Heart left ventricle (tissue), 16 donors: ENCODE measurements at regions not wholly inside any gene's neighbourhood (a gene's known extent, or its start where the extent isn't known, plus 50 kb on each side); places are given as distances from the start of the nearest gene placed in this dataset.

Source experiments
- ATAC-seq, 4 donors: fragments of 200-7000 bp; cut with Tn5 transposase; one replicate each; pipeline ENCODE4 v1.9.1; 2020 to 2022; ENCODE audit warnings: moderate library complexity in 4 of 4, mild to moderate bottlenecking in 3 of 4, moderate number of reproducible peaks in 1 of 4
- DNase-seq, 5 donors: peaks; one replicate each; pipeline ENCODE4 v3.0.0-alpha.2; 2020
- H3K27ac ChIP-seq, 12 donors: fragments of 200-600 bp; sonication (generic) in 4 of 12; one replicate each; pipeline versions ENCODE4 v1.5.0 to v1.8.0; 2016 to 2022; ENCODE audit warnings: mild to moderate bottlenecking in 2 of 12
- H3K27me3 ChIP-seq, 9 donors: fragments of 200-600 bp; sonication (generic) in 2 of 9; one replicate each; pipeline versions ENCODE4 v1.5.1 to v1.8.0; 2016 to 2022; ENCODE audit warnings: mild to moderate bottlenecking in 3 of 9
- H3K36me3 ChIP-seq, 9 donors: fragments of 200-600 bp; sonication (generic) in 2 of 9; one replicate each; pipeline versions ENCODE4 v1.5.0 to v1.8.0; 2018 to 2022; ENCODE audit warnings: mild to moderate bottlenecking in 2 of 9
- H3K4me1 ChIP-seq, 12 donors: fragments of 200-600 bp; sonication (generic) in 4 of 12; one replicate each; pipeline versions ENCODE4 v1.5.0 to v1.8.0; 2016 to 2022; ENCODE audit warnings: mild to moderate bottlenecking in 3 of 12
- H3K4me3 ChIP-seq, 12 donors: fragments of 200-600 bp; sonication (generic) in 4 of 12; one replicate each; pipeline versions ENCODE4 v1.5.0 to v1.8.0; 2017 to 2022; ENCODE audit warnings: mild to moderate bottlenecking in 9 of 12, moderate library complexity in 4 of 12
- H3K9me3 ChIP-seq, 12 donors: fragments of 200-600 bp; sonication (generic) in 4 of 12; one replicate each; pipeline versions ENCODE4 v1.5.0 to v1.8.0; 2016 to 2022; ENCODE audit warnings: mild to moderate bottlenecking in 1 of 12
- CTCF ChIP-seq, 12 donors: fragments of 200-600 bp; sonication (generic) in 4 of 12; IDR thresholded peaks; one replicate each; pipeline versions ENCODE4 v1.5.0 to v1.8.0; 2018 to 2022; ENCODE audit warnings: antibody characterized with exemption in 12 of 12, mild to moderate bottlenecking in 5 of 12
- POLR2A ChIP-seq, 2 donors: fragments of 450-650 bp; IDR thresholded peaks; one replicate each; pipeline ENCODE4 v1.6.1; 2017; ENCODE audit warnings: antibody characterized with exemption in 2 of 2, mild to moderate bottlenecking in 2 of 2, moderate library complexity in 2 of 2
- WGBS, 4 donors: extraction: QIAGEN DNeasy Blood & Tissue Kit in 2 of 4; methylation state at CpG; one replicate each; pipeline versions ENCODE4 v1.1.5 to v1.1.7; 2013 to 2018; 5-methylcytosine and 5-hydroxymethylcytosine counted together
- intact Hi-C, 10 donors: fragments of 100-400 bp; cut with DNase I; formaldehyde crosslinking; loops; one replicate each; pipeline versions ENCODE4 v1.11.1 to v1.14.2; 2022
- donor health status: ischemic (EF 13 %, LVEDD 7.1; RV severe dilation, severe dysfunction).
- donor health status: healthy with polysubstance abuse.
- donor health status: DM: no; HTN: yes; CAD: no.
- donor health status: DM: no; HTN: no; CAD: no.
- donor health status: ischemic (EF 25% LVEDD 6.9; RV normal size, moderate dysfunction).
- donor health status: ischemic (EF 25% LVEDD 5.7; RV mildly dilated, moderate dysfunction).
- donor health status: healthy.
- donor health status: DM: yes; HTN: yes; CAD: no.
- donor health status: ischemic (EF 35%, LVEDD 5.7; RV mildly dilated, moderate dysfunction).
- donor health status: nonischemic (EF 11% LVEDD 7.7; RV severe dilation, severe dysfunction).
- donor health status: DM: yes; HTN: yes; CAD: no.
- donor health status: PGD.
- donor health status: ischemic (EF 29% LVEDD 5.4; RV normal size, mild dysfunction).
- donor health status: nonischemic (EF 23%, LVEDD 6.1; RV moderate dilation, normal function).

- Histone ChIP-seq H3K27ac (no peak overlapping the region), H3K4me1 (no peaks in the 10 kb centered on the region), H3K4me3 (no peak overlapping the region)
Measured at GRCh38 chr2:208545403-208546042, 138.9 kb downstream of the PTH2R start.

GRCh38 chr2:208546107-208546506 lies 139.5 kb downstream of the PTH2R start:
- H3K9me3 ChIP-seq, result peaks cover 0 to 6% (median 0%) of the 10 kb centered on the region in 12 donors
- no peaks in the 10 kb centered on the region for H3K27me3 ChIP-seq
- no peak overlapping the region for H3K27ac ChIP-seq
- DNase-seq, result no peak
- no peaks in the 10 kb centered on the region for H3K36me3 ChIP-seq
- intact Hi-C loops, result no loop called here
- no peaks in the 10 kb centered on the region for H3K4me1 ChIP-seq
- no peak for ATAC-seq
- no peak overlapping the region for H3K4me3 ChIP-seq
- WGBS, 4 donors, result 82 to 95% (median 88%) methylated on average over 1 of the region's 1 CpG
- TF ChIP-seq POLR2A (IDR thresholded peaks at IDR 0.05), result no peak
- no peak for TF ChIP-seq CTCF (IDR thresholded peaks at IDR 0.05)

More at GRCh38 chr2:208545403-208546042, 138.9 kb downstream of the PTH2R start:
- 46 to 55% (median 53%) methylated on average over 4 of the region's 4 CpGs for WGBS, 4 donors
- DNase-seq (no peak), ATAC-seq (no peak)
- peaks cover 0 to 4% (median 0%) of the 10 kb centered on the region in 12 donors for H3K9me3 ChIP-seq
- intact Hi-C loops, result no loop called here
- H3K27me3 ChIP-seq, result no peaks in the 10 kb centered on the region
- TF ChIP-seq POLR2A (IDR thresholded peaks at IDR 0.05) (no peak), CTCF (IDR thresholded peaks at IDR 0.05) (no peak)
- H3K36me3 ChIP-seq, result no peaks in the 10 kb centered on the region

DNA sequence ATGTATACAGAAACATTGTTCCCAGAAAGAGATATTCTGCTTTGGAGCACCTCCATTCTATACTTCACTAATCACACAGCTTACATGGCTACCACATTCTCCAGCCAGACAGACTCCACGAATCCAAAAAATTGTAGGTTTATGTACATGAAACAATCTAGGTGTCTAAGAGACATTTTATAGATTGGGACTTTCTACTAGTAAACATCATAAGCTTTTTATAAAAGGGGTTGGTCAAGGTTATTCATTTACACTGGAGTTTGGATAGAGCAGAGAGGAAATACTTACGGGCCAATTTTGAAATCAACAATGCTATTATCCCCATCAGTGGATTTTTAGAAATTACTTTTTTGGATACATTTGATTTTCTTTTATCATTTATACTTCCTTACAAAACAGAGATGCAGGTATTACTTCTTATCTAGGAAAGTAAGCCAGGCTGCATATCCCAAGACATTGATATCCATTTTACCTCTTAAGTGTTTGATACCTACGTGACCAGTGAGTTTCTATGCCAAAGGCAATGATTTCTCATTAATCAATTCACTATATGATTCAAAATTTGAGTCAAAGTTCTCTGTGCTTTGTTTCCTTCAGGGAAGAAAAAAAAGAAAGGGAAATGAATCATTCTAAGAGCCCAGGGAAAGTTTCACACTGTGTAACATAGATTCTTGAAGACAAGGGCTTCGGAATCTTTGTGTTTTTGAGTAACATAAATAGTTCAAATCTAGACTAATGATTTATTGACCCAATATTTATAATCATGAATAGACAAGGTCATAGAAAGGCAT lies 140.5 kb downstream of the PTH2R start:
- H3K9me3 ChIP-seq, result peaks cover 0 to 13% (median 0%) of the 10 kb centered on the region in 12 donors
- TF ChIP-seq POLR2A (IDR thresholded peaks at IDR 0.05) (no peak), CTCF (IDR thresholded peaks at IDR 0.05) (no peak)
- H3K27ac ChIP-seq, result no peak overlapping the region
- no peaks in the 10 kb centered on the region for H3K36me3 ChIP-seq
- no peak overlapping the region for H3K4me3 ChIP-seq
- intact Hi-C loops, result no loop called here
- no peaks in the 10 kb centered on the region for H3K27me3 ChIP-seq
- no peak for ATAC-seq
- no peaks in the 10 kb centered on the region for H3K4me1 ChIP-seq
- WGBS, 4 donors, result 73 to 85% (median 81%) methylated on average over 4 of the region's 4 CpGs
- DNase-seq, result no peak

DNA sequence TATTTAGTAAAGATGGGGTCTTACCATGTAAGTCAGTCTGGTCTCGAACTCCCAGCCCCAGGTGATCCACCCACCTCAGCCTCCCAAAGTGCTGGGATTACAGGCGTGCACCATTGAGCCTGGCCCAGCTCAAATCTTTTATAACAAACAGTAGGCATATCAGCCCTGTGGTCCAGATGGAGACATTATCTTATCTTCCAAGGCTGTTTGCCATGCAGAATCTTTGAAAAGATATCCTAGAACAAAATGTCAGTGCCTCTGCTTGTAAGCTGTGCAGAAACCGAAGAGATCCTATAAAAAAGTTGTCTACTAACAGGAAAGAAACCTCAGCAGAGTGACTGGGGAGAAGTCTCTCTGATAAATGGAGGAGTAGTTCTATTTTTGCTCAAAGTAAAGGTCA lies 142.1 kb downstream of the PTH2R start:
- H3K27ac ChIP-seq, result no peak overlapping the region
- intact Hi-C loops, result no loop called here
- H3K9me3 ChIP-seq, result peaks cover 0 to 13% (median 0%) of the 10 kb centered on the region in 12 donors
- DNase-seq, result no peak
- no peak overlapping the region for H3K4me3 ChIP-seq
- H3K4me1 ChIP-seq, result no peaks in the 10 kb centered on the region
- TF ChIP-seq CTCF (IDR thresholded peaks at IDR 0.05) (no peak), POLR2A (IDR thresholded peaks at IDR 0.05) (no peak)
- no peak for ATAC-seq
- H3K36me3 ChIP-seq, result no peaks in the 10 kb centered on the region
- no peaks in the 10 kb centered on the region for H3K27me3 ChIP-seq
- WGBS, 4 donors, result 46 to 49% (median 49%) methylated on average over 3 of the region's 3 CpGs
